Stimulated activated CD4-positive, alpha-beta T cell treated with anti-CD3 and anti-CD28 coated beads, Interleukin-1b, Interleukin-23, amount 100 ng/mL, for 1 hour (primary cell): ENCODE measurements at regions not wholly inside any gene's neighbourhood (a gene's known extent, or its start where the extent isn't known, plus 50 kb on each side); places are given as distances from the start of the nearest gene placed in this dataset.

Experiments used
- DNase-seq, 2 donors: peaks; one replicate each; pipeline ENCODE4 v3.0.0-alpha.2; 2020; ENCODE audit warnings: low read depth in 2 of 2

- no peak for DNase-seq
Measured at GRCh38 chr4:179768996-179769395, 2326.8 kb upstream of the AGA start.

DNA sequence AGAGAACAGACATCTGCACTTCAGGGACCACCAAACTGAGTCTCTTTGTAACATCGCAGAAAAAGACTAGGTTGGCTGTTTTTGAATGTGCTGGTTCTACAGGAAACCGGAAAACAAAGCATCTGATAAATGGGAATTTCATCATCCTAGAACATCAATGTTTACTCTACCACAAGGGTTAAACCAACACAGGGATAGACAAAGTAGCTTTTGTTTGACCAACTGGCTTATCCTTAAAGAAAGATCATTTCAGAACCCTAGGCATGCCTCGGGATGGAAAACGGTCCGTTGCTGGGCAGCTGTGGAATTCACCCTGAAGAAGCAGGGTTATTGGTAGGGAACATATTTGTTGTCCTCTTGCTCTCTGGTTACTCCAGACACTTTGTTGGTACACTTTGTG is 2355.5 kb upstream of the AGA start:
- DNase-seq, result no peak

DNA sequence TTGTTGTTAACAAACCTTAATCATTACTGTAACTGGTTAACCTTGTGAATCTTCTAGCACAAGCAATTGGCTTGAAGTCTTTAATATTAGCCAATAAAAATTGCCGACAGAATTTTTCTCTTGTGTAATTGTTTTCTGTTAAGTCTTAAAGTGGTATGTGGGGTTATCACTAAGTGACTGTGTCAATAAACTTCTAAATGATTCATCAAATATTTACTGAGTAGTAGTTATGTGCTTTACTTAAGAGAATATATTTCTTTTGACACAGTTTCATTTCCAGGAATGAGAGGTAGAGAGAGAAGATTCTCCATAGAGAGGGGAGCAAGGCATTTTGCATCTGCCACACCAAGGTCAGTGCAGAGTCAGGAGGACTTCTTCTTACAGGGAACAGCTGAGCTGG is 2361.6 kb upstream of the AGA start:
- no peak for DNase-seq

GRCh38 chr4:179804440-179804839 is 2362.2 kb upstream of the AGA start:
- DNase-seq, result no peak

DNA sequence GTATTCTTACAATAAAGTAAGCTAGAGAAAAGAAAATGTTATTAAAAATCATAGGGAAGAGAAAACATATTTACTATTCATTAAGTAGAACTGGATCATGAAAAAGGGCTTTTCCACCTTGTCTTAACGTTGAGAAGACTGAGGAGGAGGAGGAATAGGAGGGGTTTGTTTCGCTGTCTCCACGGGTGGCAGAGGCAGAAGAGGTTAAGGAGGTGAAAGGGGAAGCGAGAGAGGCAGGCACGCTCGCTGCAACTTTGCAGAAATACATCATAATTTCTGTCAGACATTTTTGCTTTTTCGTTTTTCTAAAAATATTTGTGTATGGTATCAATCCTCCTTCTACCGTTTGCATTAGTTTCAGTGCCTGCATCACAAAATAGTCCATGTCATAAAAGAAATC is 2375.1 kb upstream of the AGA start:
- DNase-seq, result no peak

- no peak for DNase-seq
Measured at GRCh38 chr4:179823342-179823741, 2381.1 kb upstream of the AGA start.

GRCh38 chr4:179831274-179831673 is 2389.0 kb upstream of the AGA start:
- no peak for DNase-seq

DNA sequence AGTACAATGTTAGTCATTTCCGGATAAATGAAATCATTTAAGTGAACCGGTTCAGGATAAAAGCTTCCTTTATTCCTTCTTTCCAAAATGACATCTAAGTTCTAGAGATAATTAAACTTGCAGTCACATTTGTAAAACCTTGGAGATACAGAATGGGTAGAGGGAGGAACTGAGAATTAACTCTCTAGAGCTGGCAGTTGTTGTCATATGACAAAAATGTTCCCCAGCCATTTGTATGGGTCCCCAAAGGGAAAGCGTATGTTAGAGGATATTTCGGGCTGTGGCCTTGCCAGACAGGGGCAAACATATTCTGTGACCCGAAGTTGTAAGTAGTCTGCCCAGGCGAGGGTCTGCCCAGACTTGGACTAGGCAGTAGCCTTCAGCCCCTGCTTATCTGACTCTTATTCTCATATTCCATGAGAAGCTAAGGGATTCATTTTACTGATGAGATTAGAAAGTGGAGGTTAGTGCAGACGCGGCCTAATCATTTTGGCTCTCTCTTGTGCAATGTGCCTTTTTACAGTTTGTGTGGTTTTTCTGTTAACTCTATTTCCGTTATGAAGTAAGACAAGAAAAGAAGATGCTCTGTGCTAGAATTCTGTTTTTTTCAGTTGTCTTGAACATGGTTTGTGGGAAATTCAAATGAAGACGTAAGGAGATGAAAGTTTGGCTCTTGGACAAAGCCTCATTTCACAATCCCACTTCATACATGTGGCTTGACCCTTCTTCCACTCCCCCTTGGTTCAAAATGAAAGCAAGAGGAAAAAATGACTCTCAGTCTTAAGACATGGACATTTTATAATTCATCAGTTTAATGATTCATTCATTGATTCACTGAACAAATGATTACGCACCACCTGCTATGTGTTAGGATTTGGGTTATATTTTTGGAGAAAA is 2394.2 kb upstream of the AGA start:
- DNase-seq, result no peak

DNA sequence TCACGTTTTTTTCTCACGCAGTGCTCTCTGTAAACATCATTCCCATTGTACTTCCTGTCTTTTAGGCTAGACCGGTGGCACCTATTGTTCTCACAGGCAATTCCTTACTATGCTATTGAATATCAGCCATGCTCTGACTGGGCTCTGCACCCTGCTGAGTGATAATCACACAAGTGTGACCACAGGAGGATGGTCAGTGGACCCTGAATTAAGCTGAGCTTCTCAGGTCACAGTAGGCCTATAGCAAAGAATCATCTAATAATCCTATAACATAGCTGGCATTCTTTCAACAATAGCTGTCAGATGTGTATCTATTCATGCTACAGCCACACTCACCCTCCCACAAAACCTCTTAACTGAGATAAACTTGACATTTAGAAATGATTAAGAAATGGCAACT is 2399.8 kb upstream of the TENM3 start:
- DNase-seq, result no peak

DNA sequence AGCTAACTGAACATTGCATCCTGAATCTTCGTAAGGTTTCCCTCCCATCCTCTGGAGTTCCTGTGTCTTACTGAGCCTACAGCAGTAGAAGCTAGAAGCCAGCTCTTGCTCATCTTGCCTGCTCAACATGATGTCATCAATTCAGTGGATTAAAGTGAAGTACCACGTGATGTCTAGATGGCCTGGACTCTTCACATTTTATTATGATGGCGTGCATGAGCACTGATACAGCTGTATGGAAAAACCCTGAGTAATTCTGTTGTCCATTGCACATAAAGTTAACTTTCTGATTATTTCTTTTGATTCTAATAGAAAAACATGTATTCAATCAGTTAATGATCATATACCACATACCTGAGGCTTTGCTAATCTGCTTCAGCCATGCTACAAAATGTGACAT is 2387.7 kb upstream of the TENM3 start:
- DNase-seq, result no peak

DNA sequence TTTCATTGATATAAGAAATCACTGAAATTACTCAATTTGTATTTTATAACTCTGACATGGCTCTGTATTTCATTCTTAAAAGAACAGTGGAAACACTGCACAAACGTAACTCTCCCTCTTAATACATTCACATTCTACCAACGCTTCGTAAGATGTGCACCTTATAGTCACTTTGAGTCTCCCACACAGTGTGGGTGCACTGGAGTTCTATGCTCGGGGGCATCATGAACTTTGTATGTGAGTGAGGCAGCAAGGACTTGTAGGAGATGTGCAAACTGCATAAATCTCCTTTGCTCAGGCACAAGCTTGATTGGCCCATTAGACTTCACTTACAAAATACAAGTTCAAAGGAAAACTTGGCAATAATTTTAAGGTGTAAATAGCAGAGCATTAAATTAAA is 2385.0 kb upstream of the TENM3 start:
- DNase-seq, result no peak

DNA sequence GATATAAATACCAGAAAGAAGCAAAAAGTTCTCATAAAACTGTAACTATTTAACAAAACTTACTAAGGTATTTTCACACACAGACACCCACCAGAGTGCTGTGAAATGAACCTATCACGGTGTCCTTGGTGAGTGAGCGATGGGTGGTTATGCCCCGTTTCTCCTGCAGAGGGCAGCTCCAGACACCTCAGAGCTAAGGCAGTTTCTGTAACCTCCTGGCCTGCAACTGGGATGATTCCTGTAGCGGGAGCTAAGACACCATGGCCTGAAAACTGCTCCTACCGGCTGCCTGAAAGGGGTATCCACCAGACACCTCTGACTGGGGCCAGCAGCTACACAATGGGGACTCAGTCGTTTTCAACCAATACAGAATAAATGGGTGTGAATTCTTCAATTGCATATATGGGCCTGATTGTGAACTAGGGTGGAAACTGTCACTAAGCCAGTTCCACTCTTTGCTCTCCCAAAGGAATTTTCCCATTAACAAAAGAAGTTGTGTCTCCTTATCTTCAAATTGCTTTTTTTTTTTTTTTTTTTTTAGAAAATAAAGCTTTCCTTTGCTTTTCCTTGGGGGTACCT is 2375.8 kb upstream of the TENM3 start:
- DNase-seq, result no peak

DNA sequence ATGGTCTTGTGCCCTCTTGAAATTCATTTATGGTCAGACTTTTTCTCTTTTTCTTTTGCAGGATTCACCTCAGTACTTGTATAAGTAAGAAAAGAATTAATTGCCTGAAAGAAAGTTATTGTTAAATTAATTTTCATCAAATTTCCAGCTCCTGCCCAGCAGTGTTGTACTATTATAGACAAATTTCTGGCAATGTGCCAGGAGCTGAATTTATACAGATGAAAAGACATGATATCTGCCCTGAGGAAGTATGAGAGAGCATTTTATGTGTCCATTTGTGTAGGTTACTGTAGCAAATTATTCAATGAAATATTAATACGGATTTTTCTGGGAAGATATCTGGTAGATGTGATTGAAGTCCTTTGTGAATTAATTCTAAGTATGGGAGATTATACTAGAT is 2371.5 kb upstream of the TENM3 start:
- no peak for DNase-seq

- DNase-seq, result no peak
Measured at GRCh38 chr4:179872755-179873154, 2370.4 kb upstream of the TENM3 start.

DNA sequence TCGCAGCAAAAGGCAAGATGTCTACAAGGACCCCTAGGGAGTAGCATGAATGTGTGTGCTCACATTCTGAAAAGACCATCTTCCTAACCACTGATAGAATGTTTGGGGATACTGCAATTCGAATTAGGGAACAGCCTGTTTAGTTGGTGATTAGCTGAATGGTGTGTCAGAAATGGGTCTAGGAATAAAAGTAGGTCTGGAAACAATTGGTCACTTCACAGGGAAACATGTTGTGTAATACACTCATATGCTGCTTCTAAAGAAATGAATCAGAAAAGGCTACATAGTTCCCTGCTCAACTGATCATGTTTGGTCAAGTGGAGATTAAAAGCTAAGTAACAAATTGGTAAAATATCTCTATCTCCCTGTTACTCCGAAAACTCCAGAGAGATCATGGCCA is 2362.4 kb upstream of the TENM3 start:
- no peak for DNase-seq

GRCh38 chr4:179894066-179894778 is 2349.0 kb upstream of the TENM3 start:
- DNase-seq, result no peak

GRCh38 chr4:179919587-179919986 is 2323.6 kb upstream of the TENM3 start:
- no peak for DNase-seq

- no peak for DNase-seq
Measured at GRCh38 chr4:179927473-179927872, 2315.7 kb upstream of the TENM3 start.

DNA sequence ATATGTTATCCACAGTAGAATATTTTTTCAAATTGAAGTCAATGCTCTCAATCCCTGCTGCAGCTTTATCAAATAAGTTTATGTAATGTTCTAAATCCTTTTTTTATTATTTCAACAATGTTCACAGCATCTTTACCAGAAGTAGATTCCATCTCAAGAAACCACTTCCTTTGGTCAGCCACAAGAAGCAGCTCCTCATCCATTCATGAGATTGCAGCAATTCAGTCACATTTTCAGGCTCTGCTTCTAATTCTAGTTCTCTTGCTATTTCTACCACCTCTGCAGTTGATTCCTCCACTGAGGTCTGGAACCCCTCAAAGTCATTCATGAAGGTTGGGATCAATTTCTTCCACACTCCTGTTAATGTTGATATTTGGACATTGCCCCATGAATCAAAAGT is 2301.3 kb upstream of the TENM3 start:
- no peak for DNase-seq

- DNase-seq, result no peak
Measured at GRCh38 chr4:179976777-179977176, 2266.4 kb upstream of the TENM3 start.

GRCh38 chr4:179977378-179977777 is 2265.8 kb upstream of the TENM3 start:
- DNase-seq, result no peak

DNA sequence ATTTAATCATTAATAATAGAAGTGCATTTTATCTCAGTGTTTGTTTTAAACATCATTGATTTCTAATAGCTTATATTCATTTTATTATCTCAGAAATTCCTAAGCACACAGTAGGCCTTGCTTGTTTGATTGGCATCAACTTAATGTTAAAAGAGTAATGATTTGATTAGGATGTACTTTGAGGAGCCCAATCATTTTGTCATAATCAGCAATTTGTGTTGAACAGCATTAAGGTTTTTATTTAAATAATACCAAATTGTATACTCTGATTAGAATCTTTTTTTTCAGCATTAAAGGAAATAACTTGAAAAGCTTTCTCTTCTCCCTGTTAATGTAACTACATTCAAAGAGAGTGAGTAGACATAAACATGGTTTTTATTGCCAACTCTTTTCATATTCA is 2262.0 kb upstream of the TENM3 start:
- no peak for DNase-seq

DNA sequence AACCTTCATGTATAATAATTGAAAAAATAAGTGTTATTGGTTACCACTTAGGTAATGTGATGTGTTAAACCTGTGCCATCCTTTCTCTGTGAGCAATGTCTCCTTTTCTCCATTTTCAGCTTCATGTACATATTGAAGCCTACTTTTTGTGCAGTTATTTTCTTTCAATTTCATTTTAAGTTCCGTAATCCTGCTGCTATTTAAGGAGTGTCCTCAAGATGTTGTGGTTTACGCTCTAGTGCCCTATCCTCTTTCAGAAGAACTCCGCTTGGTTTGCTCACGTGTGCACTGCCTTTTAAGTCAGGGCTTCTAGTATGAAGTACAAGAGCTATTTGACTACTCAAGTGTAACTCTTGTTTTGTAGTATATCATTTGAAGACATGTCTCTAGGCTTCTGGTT is 2253.2 kb upstream of the TENM3 start:
- no peak for DNase-seq
